Renal cortical epithelial cell (primary cell): ENCODE measurements at regions not wholly inside any gene's neighbourhood (a gene's known extent, or its start where the extent isn't known, plus 50 kb on each side); places are given as distances from the start of the nearest gene placed in this dataset.
"Not testable (repeated sequence)": the region's sequence is repeated elsewhere in the genome, so short reads cannot be mapped to it uniquely, and the experiment has no call there.

Source experiments
- DNase-seq: peaks from one replicate; pipeline ENCODE4 v3.0.0-alpha.2; 2011; ENCODE audit warnings: low read depth

- DNase-seq: not testable (repeated sequence)
These were observed 233.4 kb downstream of the GOLGA6L6 start for GRCh38 chr15:20308027-20308690.

GRCh38 chr15:20307137-20307536 is 234.5 kb downstream of the GOLGA6L6 start:
- not testable (repeated sequence) for DNase-seq

GRCh38 chr15:20306497-20307106 is 235.0 kb downstream of the GOLGA6L6 start:
- not testable (repeated sequence) for DNase-seq

GRCh38 chr15:20305912-20306311 is 235.7 kb downstream of the GOLGA6L6 start:
- DNase-seq: not testable (repeated sequence)

GRCh38 chr15:20305015-20305465 is 236.6 kb downstream of the GOLGA6L6 start:
- DNase-seq: not testable (repeated sequence)

GRCh38 chr15:20304282-20305014 is 237.2 kb downstream of the GOLGA6L6 start:
- not testable (repeated sequence) for DNase-seq

GRCh38 chr15:20303248-20304171 is 238.1 kb downstream of the GOLGA6L6 start:
- DNase-seq: not testable (repeated sequence)

- DNase-seq: not testable (repeated sequence)
These were observed 239.2 kb downstream of the GOLGA6L6 start for GRCh38 chr15:20302141-20303069.

- DNase-seq: not testable (repeated sequence)
These were observed 240.0 kb downstream of the GOLGA6L6 start for GRCh38 chr15:20301471-20302081.

GRCh38 chr15:20301041-20301390 is 240.6 kb downstream of the GOLGA6L6 start:
- DNase-seq: not testable (repeated sequence)

GRCh38 chr15:20300351-20301040 is 241.1 kb downstream of the GOLGA6L6 start:
- not testable (repeated sequence) for DNase-seq

GRCh38 chr15:20297603-20298123 is 243.9 kb downstream of the GOLGA6L6 start:
- DNase-seq: not testable (repeated sequence)

GRCh38 chr15:20296261-20296660 is 245.3 kb downstream of the GOLGA6L6 start:
- DNase-seq: not testable (repeated sequence)

- no peak for DNase-seq
These were observed 246.3 kb downstream of the GOLGA6L6 start for GRCh38 chr15:20295238-20295811.

- DNase-seq: no peak
These were observed 246.9 kb downstream of the GOLGA6L6 start for GRCh38 chr15:20294651-20295237.

GRCh38 chr15:20292422-20293005 is 249.1 kb downstream of the GOLGA6L6 start:
- not testable (repeated sequence) for DNase-seq

GRCh38 chr15:20291616-20292015 is 250.0 kb downstream of the GOLGA6L6 start:
- DNase-seq: not testable (repeated sequence)

GRCh38 chr15:20290606-20291005 is 251.0 kb downstream of the GOLGA6L6 start:
- not testable (repeated sequence) for DNase-seq
